ENCODE measurements at regions not wholly inside any gene's neighbourhood (a gene's known extent, or its start where the extent isn't known, plus 50 kb on each side); places are given as distances from the start of the nearest gene placed in this dataset.
"Not testable (repeated sequence)": the region's sequence is repeated elsewhere in the genome, so short reads cannot be mapped to it uniquely, and the experiment has no call there.

DNA sequence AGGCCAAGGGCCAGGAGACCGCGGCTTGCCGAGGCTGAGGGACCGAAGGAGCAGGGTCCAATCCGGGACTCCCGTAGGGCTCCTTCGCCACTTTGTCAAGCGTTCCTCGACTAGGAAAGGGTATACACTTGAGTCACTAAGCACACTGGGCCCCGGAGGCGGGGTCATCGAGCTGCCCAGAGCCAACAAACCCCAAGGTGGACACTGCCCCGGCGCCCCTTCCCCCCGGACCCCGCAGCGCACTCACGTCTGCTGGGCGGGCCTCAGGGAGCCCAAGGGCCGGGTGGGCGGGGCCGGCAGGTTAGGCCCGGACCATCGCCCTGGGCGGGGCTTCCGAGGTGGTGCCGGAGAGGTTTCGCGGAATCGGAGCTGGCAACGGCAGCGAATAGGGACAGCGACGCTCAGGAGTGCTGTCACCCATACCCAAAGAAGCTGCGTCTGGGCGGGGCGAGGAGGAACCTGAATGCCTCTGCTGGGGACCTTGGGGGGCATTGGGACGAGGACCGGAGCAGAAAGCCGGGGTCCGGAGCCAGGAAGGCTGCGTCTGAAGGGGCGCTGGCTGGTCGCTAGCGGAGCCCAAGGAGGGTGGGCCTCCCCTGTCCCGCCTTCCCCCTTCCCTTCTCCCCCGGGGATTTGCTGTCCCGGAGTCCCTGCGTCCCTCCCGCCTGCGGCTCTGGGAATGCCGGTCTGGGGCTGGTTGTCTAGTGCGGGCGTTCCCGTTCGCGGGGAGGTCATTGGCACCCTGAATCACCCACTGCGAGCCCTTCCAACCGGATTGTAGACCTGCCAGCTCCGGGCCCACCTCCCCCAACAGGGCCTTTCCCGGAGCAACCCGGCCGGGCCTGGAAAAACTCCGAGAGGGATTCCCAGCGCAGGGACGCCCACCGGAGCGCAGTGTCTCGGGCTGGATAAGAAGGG is 118.2 kb upstream of the SMURF2 start:
- no peaks in the 10 kb centered on the region for H3K4me1 ChIP-seq (ENCODE audit: insufficient read depth, poor library complexity, severe bottlenecking)
- ATAC-seq (ENCODE audit: low read depth) (peak; percentile 53), DNase-seq (ENCODE audit: low spot score) (peak; percentile 75)
- H3K27ac ChIP-seq (ENCODE audit: poor library complexity, severe bottlenecking): peak overlapping the region; percentile 18
- TF ChIP-seq, protein P1, sequence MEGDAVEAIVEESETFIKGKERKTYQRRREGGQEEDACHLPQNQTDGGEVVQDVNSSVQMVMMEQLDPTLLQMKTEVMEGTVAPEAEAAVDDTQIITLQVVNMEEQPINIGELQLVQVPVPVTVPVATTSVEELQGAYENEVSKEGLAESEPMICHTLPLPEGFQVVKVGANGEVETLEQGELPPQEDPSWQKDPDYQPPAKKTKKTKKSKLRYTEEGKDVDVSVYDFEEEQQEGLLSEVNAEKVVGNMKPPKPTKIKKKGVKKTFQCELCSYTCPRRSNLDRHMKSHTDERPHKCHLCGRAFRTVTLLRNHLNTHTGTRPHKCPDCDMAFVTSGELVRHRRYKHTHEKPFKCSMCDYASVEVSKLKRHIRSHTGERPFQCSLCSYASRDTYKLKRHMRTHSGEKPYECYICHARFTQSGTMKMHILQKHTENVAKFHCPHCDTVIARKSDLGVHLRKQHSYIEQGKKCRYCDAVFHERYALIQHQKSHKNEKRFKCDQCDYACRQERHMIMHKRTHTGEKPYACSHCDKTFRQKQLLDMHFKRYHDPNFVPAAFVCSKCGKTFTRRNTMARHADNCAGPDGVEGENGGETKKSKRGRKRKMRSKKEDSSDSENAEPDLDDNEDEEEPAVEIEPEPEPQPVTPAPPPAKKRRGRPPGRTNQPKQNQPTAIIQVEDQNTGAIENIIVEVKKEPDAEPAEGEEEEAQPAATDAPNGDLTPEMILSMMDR (IDR thresholded peaks at IDR 0.05; ENCODE audit: poor library complexity, severe bottlenecking): no peak
- H3K9me3 ChIP-seq (ENCODE audit: severe bottlenecking): no peaks in the 10 kb centered on the region
- peak overlapping the region; percentile 37 for H3K4me3 ChIP-seq (ENCODE audit: severe bottlenecking)
- H3K36me3 ChIP-seq (ENCODE audit: low read depth): peaks cover 1% of the 10 kb centered on the region; the same call in 1 of the 2 replicates
- H3K27me3 ChIP-seq (ENCODE audit: insufficient read depth, poor library complexity, severe bottlenecking): no peaks in the 10 kb centered on the region

- no peak for DNase-seq (ENCODE audit: low spot score)
- Histone ChIP-seq H3K36me3 (ENCODE audit: low read depth) (no peaks in the 10 kb centered on the region), H3K9me3 (ENCODE audit: severe bottlenecking) (no peaks in the 10 kb centered on the region), H3K4me1 (ENCODE audit: insufficient read depth, poor library complexity, severe bottlenecking) (no peaks in the 10 kb centered on the region), H3K27me3 (ENCODE audit: insufficient read depth, poor library complexity, severe bottlenecking) (no peaks in the 10 kb centered on the region), H3K27ac (ENCODE audit: poor library complexity, severe bottlenecking) (no peak overlapping the region), H3K4me3 (ENCODE audit: severe bottlenecking) (peak overlapping the region; percentile 37)
- TF ChIP-seq, protein P1 (IDR thresholded peaks at IDR 0.05; ENCODE audit: poor library complexity, severe bottlenecking): no peak
- ATAC-seq (ENCODE audit: low read depth): no peak
Measured at GRCh38 chr17:64779376-64780095, 117.4 kb upstream of the SMURF2 start.

DNA sequence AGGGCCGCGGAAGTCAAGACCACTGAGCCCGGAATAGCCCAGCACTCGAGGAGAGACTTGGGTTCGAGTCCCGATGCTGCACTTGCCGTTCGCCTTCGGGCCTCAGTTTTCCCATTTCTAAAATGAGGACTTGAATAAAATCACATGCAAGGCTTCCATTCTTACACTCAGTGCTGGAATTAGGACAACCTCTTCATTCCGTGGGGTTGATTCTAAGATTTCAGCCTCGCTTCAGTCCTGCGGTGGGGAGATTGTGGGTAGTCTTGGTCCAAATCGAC is 116.9 kb upstream of the SMURF2 start:
- not testable (repeated sequence) for H3K27me3 ChIP-seq (ENCODE audit: insufficient read depth, poor library complexity, severe bottlenecking); H3K4me1 ChIP-seq (ENCODE audit: insufficient read depth, poor library complexity, severe bottlenecking); H3K4me3 ChIP-seq (ENCODE audit: severe bottlenecking); H3K36me3 ChIP-seq (ENCODE audit: low read depth); H3K9me3 ChIP-seq (ENCODE audit: severe bottlenecking); ATAC-seq (ENCODE audit: low read depth); DNase-seq (ENCODE audit: low spot score); H3K27ac ChIP-seq (ENCODE audit: poor library complexity, severe bottlenecking)

DNA sequence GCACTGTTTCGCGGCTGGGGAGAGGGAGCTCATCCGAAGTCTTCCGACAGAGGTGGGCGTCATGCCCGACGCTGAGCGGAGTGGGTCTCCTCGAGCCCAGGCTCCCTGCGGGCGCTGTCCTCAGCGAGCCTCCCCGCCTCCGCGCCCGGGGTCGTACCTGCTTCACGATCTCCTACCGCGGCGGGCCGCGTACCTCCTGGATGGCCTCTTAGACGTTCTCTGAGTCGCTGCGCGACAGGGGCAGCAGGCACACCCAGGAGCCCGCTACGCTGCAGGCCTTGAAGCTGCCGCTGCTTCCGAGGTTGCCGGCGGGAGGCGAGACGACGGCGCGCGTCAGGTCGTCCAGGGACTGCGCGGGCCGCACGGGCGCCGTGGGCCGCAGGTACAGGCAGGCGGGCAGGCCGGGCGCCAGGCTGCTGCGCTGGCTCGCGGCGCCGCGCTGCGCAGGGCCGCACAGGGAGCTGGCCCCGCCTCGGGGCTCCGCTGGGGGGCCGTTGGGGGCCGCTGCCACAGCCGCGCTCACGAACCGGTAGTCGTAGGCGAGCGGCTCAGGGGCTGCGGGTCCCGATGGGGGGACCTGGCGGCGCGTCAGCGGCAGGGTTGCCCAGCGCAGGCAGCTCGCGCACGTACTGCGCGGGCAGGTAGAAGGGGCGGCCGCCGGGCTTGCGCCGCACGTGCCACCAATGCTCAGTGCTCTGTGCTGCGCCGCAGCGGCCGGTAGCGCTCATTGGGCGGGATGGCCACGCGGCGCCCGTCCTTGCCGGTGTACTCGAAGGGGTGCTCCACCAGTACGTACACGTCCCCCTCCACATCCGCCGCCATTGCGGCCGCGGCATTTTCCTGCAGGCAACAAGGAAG is 116.4 kb upstream of the SMURF2 start:
- H3K4me1 ChIP-seq (ENCODE audit: insufficient read depth, poor library complexity, severe bottlenecking): no peaks in the 10 kb centered on the region
- H3K9me3 ChIP-seq (ENCODE audit: severe bottlenecking): no peaks in the 10 kb centered on the region
- TF ChIP-seq, protein P1 (IDR thresholded peaks at IDR 0.05; ENCODE audit: poor library complexity, severe bottlenecking): no peak
- H3K36me3 ChIP-seq (ENCODE audit: low read depth): no peaks in the 10 kb centered on the region
- no peaks in the 10 kb centered on the region for H3K27me3 ChIP-seq (ENCODE audit: insufficient read depth, poor library complexity, severe bottlenecking)
- no peak overlapping the region for H3K27ac ChIP-seq (ENCODE audit: poor library complexity, severe bottlenecking)
- no peak overlapping the region for H3K4me3 ChIP-seq (ENCODE audit: severe bottlenecking)
- ATAC-seq (ENCODE audit: low read depth): no peak
- no peak for DNase-seq (ENCODE audit: low spot score)
